Fibroblast of lung (primary cell): ENCODE measurements at regions not wholly inside any gene's neighbourhood (a gene's known extent, or its start where the extent isn't known, plus 50 kb on each side); places are given as distances from the start of the nearest gene placed in this dataset.
A peak's percentile ranks its signal among the peaks of the same experiment; 100 is the strongest.
"Not testable (repeated sequence)": the region's sequence is repeated elsewhere in the genome, so short reads cannot be mapped to it uniquely, and the experiment has no call there.

Experiments
- DNase-seq, 2 donors: peaks; one replicate each; pipeline versions ENCODE4 v3.0.0 to v3.0.0-alpha.2; 2010; ENCODE audit warnings: low read depth in 2 of 2
- H2AFZ ChIP-seq: 2 replicates; pipeline ENCODE4 v1.5.1; 2012; ENCODE audit warnings: low read length, control low read depth, inconsistent platforms
- H3K27ac ChIP-seq: 2 replicates; pipeline ENCODE4 v1.5.1; 2011; ENCODE audit warnings: low read length, control low read depth; ENCODE audit not compliant: insufficient read depth
- H3K27me3 ChIP-seq: 2 replicates; pipeline ENCODE4 v1.5.1; 2011; ENCODE audit warnings: mild to moderate bottlenecking, low read length; ENCODE audit not compliant: control insufficient read depth, insufficient read depth
- H3K36me3 ChIP-seq: 2 replicates; pipeline ENCODE4 v1.5.1; 2011; ENCODE audit warnings: low read length; ENCODE audit not compliant: control insufficient read depth, insufficient read depth
- H3K4me1 ChIP-seq: 2 replicates; pipeline ENCODE4 v1.5.1; 2011; ENCODE audit warnings: low read length; ENCODE audit not compliant: control insufficient read depth, insufficient read depth; ENCODE audit errors: extremely low read depth
- H3K4me2 ChIP-seq: 2 replicates; pipeline ENCODE4 v1.5.1; 2011; ENCODE audit warnings: low read length, control low read depth; ENCODE audit not compliant: insufficient read depth; ENCODE audit errors: extremely low read depth
- H3K4me3 ChIP-seq, 4 experiments: fragments of 200-600 bp in 1 of 4; sonication (generic) in 1 of 4; replicated peaks in 1 of 4; 2 replicates each; pipeline ENCODE4 v1.5.1; 2011 to 2016; ENCODE audit warnings: low read length in 4 of 4, low read depth in 3 of 4, mild to moderate bottlenecking in 3 of 4, control low read depth in 2 of 4, inconsistent platforms in 1 of 4, mixed read lengths in 1 of 4; ENCODE audit not compliant: insufficient read depth in 1 of 4; ENCODE audit errors: control extremely low read depth in 1 of 4
- H3K79me2 ChIP-seq: 2 replicates; pipeline ENCODE4 v1.5.1; 2012; ENCODE audit warnings: mild to moderate bottlenecking, low read length, inconsistent platforms; ENCODE audit not compliant: control insufficient read depth, insufficient read depth
- H3K9ac ChIP-seq: 2 replicates; pipeline ENCODE4 v1.5.1; 2011; ENCODE audit warnings: mild to moderate bottlenecking, low read length, control low read depth; ENCODE audit not compliant: insufficient read depth
- H3K9me3 ChIP-seq: 2 replicates; pipeline ENCODE4 v1.5.1; 2012; ENCODE audit warnings: low read depth, low read length; ENCODE audit not compliant: control insufficient read depth, insufficient read depth
- H4K20me1 ChIP-seq: 2 replicates; pipeline ENCODE4 v1.5.1; 2011; ENCODE audit warnings: low read length; ENCODE audit not compliant: control insufficient read depth, insufficient read depth; ENCODE audit errors: extremely low read depth
- CTCF ChIP-seq, 2 donors: IDR thresholded peaks in 1 of 2; conservative IDR thresholded peaks in 1 of 2; 1 replicate in 1 of 2; 2 replicates in 1 of 2; pipeline ENCODE4 v1.5.1; 2011 to 2012; ENCODE audit warnings: low read length in 2 of 2, control low read depth in 1 of 2, inconsistent platforms in 1 of 2, low read depth in 1 of 2, mild to moderate bottlenecking in 1 of 2
- EZH2 ChIP-seq: IDR thresholded peaks from 2 replicates; pipeline ENCODE4 v1.5.1; 2012; ENCODE audit warnings: low read length, control low read depth, mild to moderate bottlenecking; ENCODE audit errors: missing control alignments

GRCh38 chr18:1663879-1664705 lies 759.4 kb downstream of the ADCYAP1 start:
- H3K27me3 ChIP-seq, result no peaks in the 10 kb centered on the region
- no peaks in the 10 kb centered on the region for H3K9me3 ChIP-seq
- no peak overlapping the region for H3K9ac ChIP-seq
- no peak overlapping the region for H3K4me2 ChIP-seq
- peak in 1 of 2 donors; percentile 3 for DNase-seq
- H3K79me2 ChIP-seq, result no peaks in the 10 kb centered on the region
- H3K36me3 ChIP-seq, result no peaks in the 10 kb centered on the region
- H4K20me1 ChIP-seq, result no peaks in the 10 kb centered on the region
- no peak overlapping the region for H2AFZ ChIP-seq
- no peaks in the 10 kb centered on the region for H3K4me1 ChIP-seq
- H3K27ac ChIP-seq, result no peak overlapping the region
- TF ChIP-seq CTCF (conservative IDR thresholded peaks at IDR 0.05 in 1 of 2, IDR thresholded peaks at IDR 0.05 in 1 of 2; ENCODE audit: low read depth in 1 of 2, low read length in 2 of 2) (no peak), EZH2 (no peak)
- no peak overlapping the region for H3K4me3 ChIP-seq

- H4K20me1 ChIP-seq, result no peaks in the 10 kb centered on the region
- no peak overlapping the region for H3K4me2 ChIP-seq
- H3K4me1 ChIP-seq, result no peaks in the 10 kb centered on the region
- H3K9ac ChIP-seq, result no peak overlapping the region
- H3K79me2 ChIP-seq, result no peaks in the 10 kb centered on the region
- DNase-seq, result no peak
- H3K36me3 ChIP-seq, result no peaks in the 10 kb centered on the region
- no peak for TF ChIP-seq CTCF (conservative IDR thresholded peaks at IDR 0.05 in 1 of 2, IDR thresholded peaks at IDR 0.05 in 1 of 2; ENCODE audit: low read depth in 1 of 2, low read length in 2 of 2)
- TF ChIP-seq EZH2, result no peak
- H3K4me3 ChIP-seq, result no peak overlapping the region
- H2AFZ ChIP-seq, result no peak overlapping the region
- H3K9me3 ChIP-seq, result no peaks in the 10 kb centered on the region
- no peak overlapping the region for H3K27ac ChIP-seq
- H3K27me3 ChIP-seq, result no peaks in the 10 kb centered on the region
Observed at GRCh38 chr18:1665079-1665478, 760.4 kb downstream of the ADCYAP1 start.

- Histone ChIP-seq H3K4me2 (no peak overlapping the region), H4K20me1 (no peaks in the 10 kb centered on the region), H3K79me2 (no peaks in the 10 kb centered on the region), H3K36me3 (no peaks in the 10 kb centered on the region), H2AFZ (no peak overlapping the region), H3K4me1 (no peaks in the 10 kb centered on the region), H3K27me3 (no peaks in the 10 kb centered on the region), H3K9me3 (no peaks in the 10 kb centered on the region), H3K9ac (no peak overlapping the region), H3K4me3 (no peak overlapping the region), H3K27ac (no peak overlapping the region)
- no peak for DNase-seq
- TF ChIP-seq CTCF (conservative IDR thresholded peaks at IDR 0.05 in 1 of 2, IDR thresholded peaks at IDR 0.05 in 1 of 2; ENCODE audit: low read depth in 1 of 2, low read length in 2 of 2) (no peak), EZH2 (no peak)
Observed at GRCh38 chr18:1668279-1668678, 763.6 kb downstream of the ADCYAP1 start.

GRCh38 chr18:1671710-1672109 lies 767.0 kb downstream of the ADCYAP1 start:
- H3K4me2 ChIP-seq, H2AFZ ChIP-seq, H3K4me1 ChIP-seq, H3K27ac ChIP-seq, H3K27me3 ChIP-seq, H3K9ac ChIP-seq, H3K36me3 ChIP-seq, DNase-seq, H3K4me3 ChIP-seq, H4K20me1 ChIP-seq, H3K79me2 ChIP-seq, H3K9me3 ChIP-seq: not testable (repeated sequence)
